Cardiac septum (tissue), 1 donor: ENCODE measurements at regions not wholly inside any gene's neighbourhood (a gene's known extent, or its start where the extent isn't known, plus 50 kb on each side); places are given as distances from the start of the nearest gene placed in this dataset.

Experiments
- DNase-seq: peaks from one replicate; pipeline ENCODE4 v3.0.0-alpha.2; 2020; ENCODE audit warnings: low spot score
- intact Hi-C: fragments of 100-400 bp; cut with DNase I; formaldehyde crosslinking; loops from one replicate; pipeline ENCODE4 v1.14.0; 2022
- donor health status: DM: no; HTN: no; CAD: no.

GRCh38 chr20:40467703-40468411 is 221.2 kb downstream of the MAFB start:
- intact Hi-C loops: no loop called here
- DNase-seq: no peak

- DNase-seq: no peak
- intact Hi-C loops: no loop called here
Measured at GRCh38 chr20:40467067-40467466, 222.0 kb downstream of the MAFB start.

- DNase-seq: no peak
- intact Hi-C loops: no loop called here
Measured at GRCh38 chr20:40464731-40465208, 224.3 kb downstream of the MAFB start.

- DNase-seq: no peak
- intact Hi-C loops: no loop called here
Measured at GRCh38 chr20:40463171-40463570, 225.9 kb downstream of the MAFB start.

- intact Hi-C loops: no loop called here
- no peak for DNase-seq
Measured at GRCh38 chr20:40462566-40462965, 226.5 kb downstream of the MAFB start.

- intact Hi-C loops: no loop called here
Measured at GRCh38 chr20:40459299-40459698, 229.7 kb downstream of the MAFB start.

GRCh38 chr20:40457404-40457803 is 231.6 kb downstream of the MAFB start:
- intact Hi-C loops: no loop called here
- no peak for DNase-seq

More at GRCh38 chr20:40459299-40459698, 229.7 kb downstream of the MAFB start:
- DNase-seq: no peak

GRCh38 chr20:40452758-40453157 is 236.3 kb downstream of the MAFB start:
- intact Hi-C loops: no loop called here

GRCh38 chr20:40451552-40451951 is 237.5 kb downstream of the MAFB start:
- DNase-seq: no peak
- intact Hi-C loops: no loop called here

More at GRCh38 chr20:40452758-40453157, 236.3 kb downstream of the MAFB start:
- no peak for DNase-seq

- DNase-seq: no peak
- intact Hi-C loops: no loop called here
Measured at GRCh38 chr20:40449974-40450616, 238.9 kb downstream of the MAFB start.

GRCh38 chr20:40449144-40449690 is 239.8 kb downstream of the MAFB start:
- no peak for DNase-seq
- intact Hi-C loops: no loop called here

- no peak for DNase-seq
- intact Hi-C loops: no loop called here
Measured at GRCh38 chr20:40446888-40447287, 242.1 kb downstream of the MAFB start.

GRCh38 chr20:40444516-40444915 is 244.5 kb downstream of the MAFB start:
- DNase-seq: no peak
- intact Hi-C loops: no loop called here

GRCh38 chr20:40443753-40444152 is 245.3 kb downstream of the MAFB start:
- no peak for DNase-seq
- intact Hi-C loops: no loop called here

GRCh38 chr20:40442181-40442963 is 246.7 kb downstream of the MAFB start:
- no peak for DNase-seq
- intact Hi-C loops: no loop called here

GRCh38 chr20:40441771-40442170 is 247.3 kb downstream of the MAFB start:
- intact Hi-C loops: no loop called here
- DNase-seq: no peak

GRCh38 chr20:40438161-40438830 is 250.7 kb downstream of the MAFB start:
- intact Hi-C loops: no loop called here
- no peak for DNase-seq

GRCh38 chr20:40436011-40436410 is 253.0 kb downstream of the MAFB start:
- intact Hi-C loops: no loop called here
- no peak for DNase-seq

- DNase-seq: no peak
- intact Hi-C loops: no loop called here
Measured at GRCh38 chr20:40435146-40435895, 253.7 kb downstream of the MAFB start.
